Heart left ventricle (tissue), 13 donors: ENCODE measurements at regions not wholly inside any gene's neighbourhood (a gene's known extent, or its start where the extent isn't known, plus 50 kb on each side); places are given as distances from the start of the nearest gene placed in this dataset.

Experiments used
- POLR2A ChIP-seq, 2 donors: fragments of 450-650 bp; IDR thresholded peaks; one replicate each; pipeline ENCODE4 v1.6.1; 2017; ENCODE audit warnings: antibody characterized with exemption in 2 of 2, mild to moderate bottlenecking in 2 of 2, moderate library complexity in 2 of 2
- TF ChIP-seq, protein P1 (sequence below), 12 donors: fragments of 200-600 bp; sonication (generic) in 4 of 12; IDR thresholded peaks; one replicate each; pipeline versions ENCODE4 v1.5.0 to v1.8.0; 2018 to 2022; ENCODE audit warnings: antibody characterized with exemption in 12 of 12, mild to moderate bottlenecking in 5 of 12
- donor health status: ischemic (EF 13 %, LVEDD 7.1; RV severe dilation, severe dysfunction).
- donor health status: DM: no; HTN: yes; CAD: no.
- donor health status: DM: no; HTN: no; CAD: no.
- donor health status: ischemic (EF 25% LVEDD 6.9; RV normal size, moderate dysfunction).
- donor health status: ischemic (EF 25% LVEDD 5.7; RV mildly dilated, moderate dysfunction).
- donor health status: ischemic (EF 35%, LVEDD 5.7; RV mildly dilated, moderate dysfunction).
- donor health status: nonischemic (EF 11% LVEDD 7.7; RV severe dilation, severe dysfunction).
- donor health status: DM: yes; HTN: yes; CAD: no.
- donor health status: PGD.
- donor health status: ischemic (EF 29% LVEDD 5.4; RV normal size, mild dysfunction).
- donor health status: nonischemic (EF 23%, LVEDD 6.1; RV moderate dilation, normal function).

DNA sequence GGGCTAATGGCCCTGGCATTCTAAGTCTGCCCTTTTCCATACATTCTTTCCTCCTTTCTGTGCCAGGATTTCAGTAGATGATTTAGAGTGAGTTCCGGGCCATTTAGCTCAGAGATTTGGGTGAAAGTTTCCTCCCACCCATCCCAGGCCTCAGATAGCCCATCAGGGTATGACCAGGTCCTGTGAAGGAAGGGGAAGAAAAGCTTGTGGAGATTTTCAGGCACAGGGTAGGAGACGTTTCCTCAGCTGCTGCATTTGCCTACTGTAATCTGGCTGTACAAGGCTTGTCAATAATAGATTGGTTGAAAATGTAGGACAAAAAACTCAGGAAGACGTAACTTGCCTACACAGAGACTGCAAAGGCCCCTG, 63.2 kb upstream of the BCL6 start:
- TF ChIP-seq, protein P1, sequence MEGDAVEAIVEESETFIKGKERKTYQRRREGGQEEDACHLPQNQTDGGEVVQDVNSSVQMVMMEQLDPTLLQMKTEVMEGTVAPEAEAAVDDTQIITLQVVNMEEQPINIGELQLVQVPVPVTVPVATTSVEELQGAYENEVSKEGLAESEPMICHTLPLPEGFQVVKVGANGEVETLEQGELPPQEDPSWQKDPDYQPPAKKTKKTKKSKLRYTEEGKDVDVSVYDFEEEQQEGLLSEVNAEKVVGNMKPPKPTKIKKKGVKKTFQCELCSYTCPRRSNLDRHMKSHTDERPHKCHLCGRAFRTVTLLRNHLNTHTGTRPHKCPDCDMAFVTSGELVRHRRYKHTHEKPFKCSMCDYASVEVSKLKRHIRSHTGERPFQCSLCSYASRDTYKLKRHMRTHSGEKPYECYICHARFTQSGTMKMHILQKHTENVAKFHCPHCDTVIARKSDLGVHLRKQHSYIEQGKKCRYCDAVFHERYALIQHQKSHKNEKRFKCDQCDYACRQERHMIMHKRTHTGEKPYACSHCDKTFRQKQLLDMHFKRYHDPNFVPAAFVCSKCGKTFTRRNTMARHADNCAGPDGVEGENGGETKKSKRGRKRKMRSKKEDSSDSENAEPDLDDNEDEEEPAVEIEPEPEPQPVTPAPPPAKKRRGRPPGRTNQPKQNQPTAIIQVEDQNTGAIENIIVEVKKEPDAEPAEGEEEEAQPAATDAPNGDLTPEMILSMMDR (IDR thresholded peaks at IDR 0.05) = no peak
- no peak for TF ChIP-seq POLR2A (IDR thresholded peaks at IDR 0.05)
